OCI-M1 (cell line): ENCODE measurements at regions not wholly inside any gene's neighbourhood (a gene's known extent, or its start where the extent isn't known, plus 50 kb on each side); places are given as distances from the start of the nearest gene placed in this dataset.

Experiments used
- DNase-seq: peaks from one replicate; lab custom pipeline; 2025; lab: John Stamatoyannopoulos, UW

DNA sequence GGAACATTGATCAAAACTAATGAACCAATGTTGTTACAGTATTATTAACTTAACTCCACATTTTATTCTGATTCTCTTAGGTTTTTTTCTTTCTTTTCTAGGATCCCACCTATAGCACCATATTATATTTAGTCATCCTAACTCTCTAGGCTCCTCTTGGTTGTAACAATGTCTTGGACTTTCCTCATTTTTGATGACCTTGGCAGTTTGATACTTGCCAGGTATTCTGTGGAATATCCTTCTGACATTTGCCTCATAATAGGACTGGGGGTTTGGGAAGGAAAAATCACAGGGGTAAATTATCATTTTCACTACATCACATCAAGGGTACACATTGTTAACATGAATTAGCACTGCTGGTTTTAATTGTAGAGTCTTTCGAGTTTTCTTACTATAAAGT, 851.6 kb upstream of the SOX9 start:
- no peak for DNase-seq

DNA sequence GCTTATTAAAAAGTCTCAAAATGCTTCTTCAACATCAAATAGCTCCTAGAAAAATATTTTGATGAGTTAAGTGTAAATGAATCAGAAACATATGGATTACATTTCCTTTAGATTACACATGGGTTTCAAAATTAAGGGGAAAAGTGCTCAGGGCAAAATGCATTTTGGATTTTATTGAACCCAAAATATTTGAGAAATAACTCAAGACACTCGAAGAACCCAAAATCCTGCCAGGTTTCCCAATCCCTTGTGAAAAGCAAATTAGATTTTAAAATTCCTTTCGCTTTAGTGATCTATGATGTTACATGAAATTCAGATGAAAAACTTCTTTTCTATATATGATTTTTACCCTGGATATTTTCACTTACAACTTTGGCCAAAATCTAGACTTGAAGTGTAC, 847.4 kb upstream of the SOX9 start:
- DNase-seq = no peak

DNA sequence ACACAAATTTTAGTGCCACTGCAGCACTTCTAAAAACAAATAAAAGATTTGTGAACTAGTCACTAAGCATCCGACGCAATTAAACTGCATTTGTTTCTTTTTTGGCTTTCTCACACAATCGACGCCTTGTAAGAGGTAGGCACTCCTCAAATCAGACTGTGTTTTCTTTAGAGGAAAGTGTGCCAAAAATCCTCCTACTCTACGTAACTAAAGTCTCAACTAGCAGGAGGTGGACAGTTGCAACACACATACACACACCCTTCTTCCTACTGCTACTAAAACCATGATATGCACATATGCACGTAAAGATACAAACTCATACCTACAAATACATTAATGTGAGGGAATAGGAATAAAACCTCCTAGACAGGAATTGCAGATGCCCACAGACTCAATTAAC, 844.7 kb upstream of the SOX9 start:
- no peak for DNase-seq

DNA sequence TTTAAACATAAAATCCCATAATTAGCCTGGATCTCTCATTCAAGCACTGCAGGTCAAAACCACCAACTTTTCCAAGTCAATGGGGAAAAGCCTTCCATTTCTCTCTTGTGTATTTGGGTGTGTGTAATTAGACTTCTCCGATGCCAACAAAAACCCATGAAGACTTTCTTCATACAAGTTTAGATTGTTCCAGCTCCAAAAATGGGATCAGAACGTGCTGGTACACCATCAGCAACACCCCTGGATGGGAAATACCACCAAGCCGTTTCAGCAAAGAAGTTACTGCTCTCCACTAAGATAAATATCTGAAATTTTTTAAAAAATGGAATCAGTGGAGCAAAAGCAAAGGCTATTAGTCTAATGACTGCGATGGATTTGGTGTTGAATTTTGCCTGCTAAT, 837.3 kb upstream of the SOX9 start:
- no peak for DNase-seq

- no peak for DNase-seq
Observed at GRCh38 chr17:71284032-71284755, 836.6 kb upstream of the SOX9 start.

- no peak for DNase-seq
Observed at GRCh38 chr17:71286625-71287024, 834.2 kb upstream of the SOX9 start.

DNA sequence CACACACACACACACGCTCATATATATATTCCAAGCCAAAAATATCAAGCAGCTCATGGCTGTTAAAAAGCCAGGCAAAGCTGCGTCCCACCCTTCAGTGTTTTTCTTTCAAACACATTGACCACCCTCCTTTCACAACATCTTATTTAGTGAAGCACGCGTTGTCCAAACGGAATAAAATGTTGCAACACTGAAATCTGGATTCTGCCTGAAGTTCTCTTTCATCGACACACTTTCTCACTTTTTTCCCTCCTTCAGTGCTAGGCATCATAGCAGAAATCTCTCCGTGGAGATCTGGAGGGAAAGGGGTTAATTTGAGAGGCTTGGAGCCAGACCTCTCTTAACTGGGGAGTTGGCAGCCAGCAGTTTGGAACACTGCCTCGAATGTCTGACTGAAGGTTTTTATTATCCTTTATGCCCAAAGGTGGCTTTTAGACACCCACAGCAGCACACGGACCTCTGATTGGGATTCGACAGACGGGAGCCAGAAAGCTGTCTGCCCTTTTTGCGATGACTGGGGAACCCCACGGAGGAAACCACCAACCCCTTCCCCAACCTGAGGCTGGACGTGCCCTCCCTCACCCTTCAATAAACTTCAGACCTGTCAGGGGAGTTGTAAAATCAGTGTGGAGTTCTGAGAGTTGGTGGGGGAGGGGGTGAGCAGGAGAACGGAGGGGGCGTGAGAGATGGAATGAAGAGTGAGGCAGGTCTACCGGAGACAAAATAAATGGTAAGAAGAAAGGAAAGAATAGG, 833.6 kb upstream of the SOX9 start:
- DNase-seq = no peak

GRCh38 chr17:71292006-71292405, 828.8 kb upstream of the SOX9 start:
- DNase-seq = no peak

GRCh38 chr17:71296005-71296404, 824.8 kb upstream of the SOX9 start:
- no peak for DNase-seq

DNA sequence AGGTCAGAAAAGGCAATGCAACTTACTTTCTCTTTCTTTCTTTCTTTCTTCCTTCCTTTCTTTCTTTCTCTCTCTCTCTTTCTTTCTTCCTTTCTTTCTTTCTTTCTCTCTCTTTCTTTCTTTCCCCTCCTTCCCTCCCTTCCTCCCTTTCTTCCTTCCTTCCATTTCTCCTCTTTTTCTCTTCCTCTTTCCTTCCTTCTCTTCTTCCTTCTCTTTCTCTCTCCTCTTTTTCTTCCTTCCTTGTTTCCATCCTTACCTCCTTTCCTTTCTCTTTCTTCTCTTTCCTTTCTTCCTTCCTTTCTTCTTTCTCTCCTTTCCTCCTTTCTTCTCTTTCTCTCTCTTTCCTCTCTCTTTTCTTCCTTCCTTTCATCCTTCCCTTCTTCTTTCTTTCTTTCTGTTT, 819.8 kb upstream of the SOX9 start:
- no peak for DNase-seq

DNA sequence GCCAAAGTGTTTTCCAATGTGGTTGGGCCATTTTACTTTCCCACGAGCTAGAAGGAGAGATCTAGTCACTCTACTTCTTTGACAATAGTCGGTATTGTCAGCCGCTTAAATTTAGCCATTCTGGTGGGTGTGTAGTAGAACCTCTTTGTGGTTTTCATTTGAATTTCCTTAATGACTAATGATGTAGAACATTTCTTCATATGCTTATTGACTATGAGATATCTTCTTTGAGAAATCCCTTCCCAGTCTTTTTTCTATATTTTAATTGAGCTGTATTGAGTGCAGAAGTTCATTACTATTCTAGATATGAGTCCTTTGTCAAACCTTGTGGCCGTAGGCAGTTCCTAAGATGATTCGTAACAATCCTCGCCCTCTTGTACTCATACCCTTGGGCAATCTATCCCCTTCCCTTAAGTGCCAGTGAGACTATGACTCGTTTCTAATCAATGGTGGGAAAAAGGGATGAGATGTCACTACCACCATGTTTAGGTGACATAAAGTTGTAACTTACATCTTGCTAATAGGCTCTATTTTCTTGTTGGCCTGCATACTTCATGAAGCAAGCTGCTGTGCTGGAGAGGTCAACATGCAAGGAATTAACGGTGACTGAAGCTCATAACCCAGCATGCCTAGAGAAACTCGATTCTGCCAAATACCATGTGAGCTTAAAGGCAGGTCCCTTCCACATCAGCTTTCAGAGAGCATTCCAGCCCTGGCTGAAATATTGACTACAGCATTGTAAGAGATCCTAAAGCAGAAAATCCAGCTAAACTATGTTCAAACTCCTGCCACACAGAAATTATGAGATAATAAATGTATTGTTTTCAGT, 817.9 kb upstream of the SOX9 start:
- no peak for DNase-seq

- DNase-seq = no peak
Observed at GRCh38 chr17:71304498-71305158, 816.2 kb upstream of the SOX9 start.

DNA sequence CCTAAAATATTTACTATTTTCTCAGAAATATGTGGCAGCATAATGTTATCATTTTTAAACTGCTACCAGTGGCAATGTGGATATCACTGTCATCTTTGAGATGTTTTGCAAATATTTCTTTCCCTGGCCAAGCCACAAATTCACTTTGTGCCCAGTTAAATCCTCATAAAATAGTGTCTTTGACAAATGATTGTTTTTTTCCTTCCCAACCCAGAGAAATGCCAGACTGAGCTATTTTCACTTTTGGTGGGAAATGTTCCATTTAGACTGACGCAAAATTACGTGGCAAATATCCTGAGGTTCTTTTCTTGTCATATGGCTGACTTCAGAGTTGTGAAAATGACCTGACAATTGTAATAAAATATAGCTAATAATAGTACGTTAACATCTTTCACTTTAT, 807.0 kb upstream of the SOX9 start:
- no peak for DNase-seq

DNA sequence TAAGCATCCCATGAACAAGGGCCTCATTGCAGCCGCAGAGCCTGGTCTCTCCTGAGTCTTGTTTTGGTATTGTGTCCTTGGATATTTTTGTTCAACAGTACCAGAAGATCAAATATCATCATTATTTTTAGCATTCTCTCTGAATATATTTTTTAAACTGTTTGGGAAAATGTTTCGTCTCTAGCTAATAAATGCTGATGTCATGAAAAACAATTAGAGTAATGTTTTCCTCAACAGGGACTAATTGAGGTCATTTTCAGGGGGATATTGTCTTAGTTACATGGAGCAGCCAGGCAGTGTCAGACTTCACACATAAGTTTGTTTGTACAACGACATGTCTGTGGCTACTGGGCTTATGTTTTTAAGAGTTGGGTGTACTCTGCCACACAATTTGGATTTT, 805.3 kb upstream of the SOX9 start:
- no peak for DNase-seq

- DNase-seq = no peak
Observed at GRCh38 chr17:71316176-71316897, 804.5 kb upstream of the SOX9 start.

DNA sequence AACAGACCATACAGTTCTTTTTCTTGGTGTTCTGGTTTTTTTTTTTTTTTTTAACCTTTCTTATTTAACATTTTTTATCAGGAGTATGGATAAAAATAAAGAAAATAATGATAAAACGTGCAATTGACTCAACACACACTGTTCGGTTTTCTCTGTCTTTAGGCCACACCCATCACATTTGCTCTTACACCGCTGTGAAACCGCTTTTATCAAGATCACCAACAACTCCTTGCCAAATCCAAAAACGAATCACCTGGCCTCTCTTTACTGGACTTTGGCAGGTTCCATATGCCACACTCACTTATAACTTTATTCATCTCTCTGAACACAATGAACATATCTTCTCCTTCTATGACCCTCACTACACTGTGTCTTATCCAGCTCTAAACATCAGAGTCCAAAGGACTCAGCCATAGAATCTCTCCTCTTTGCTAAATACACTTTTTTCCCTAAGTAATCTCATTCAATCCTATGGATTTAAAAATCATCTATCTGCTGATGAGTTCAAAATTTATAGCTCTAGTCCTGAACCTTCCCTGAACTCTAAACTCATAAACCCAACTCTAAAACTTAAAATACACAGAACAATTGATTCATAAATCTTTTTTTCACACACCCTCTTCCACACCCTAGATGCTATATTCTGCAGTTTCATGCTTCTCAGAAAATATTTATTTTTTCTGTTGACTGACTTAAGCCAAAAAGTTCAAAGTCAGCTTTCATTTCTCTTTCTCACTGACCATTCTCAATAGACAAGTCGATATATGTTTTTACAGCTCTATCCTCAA, 800.6 kb upstream of the SOX9 start:
- no peak for DNase-seq

DNA sequence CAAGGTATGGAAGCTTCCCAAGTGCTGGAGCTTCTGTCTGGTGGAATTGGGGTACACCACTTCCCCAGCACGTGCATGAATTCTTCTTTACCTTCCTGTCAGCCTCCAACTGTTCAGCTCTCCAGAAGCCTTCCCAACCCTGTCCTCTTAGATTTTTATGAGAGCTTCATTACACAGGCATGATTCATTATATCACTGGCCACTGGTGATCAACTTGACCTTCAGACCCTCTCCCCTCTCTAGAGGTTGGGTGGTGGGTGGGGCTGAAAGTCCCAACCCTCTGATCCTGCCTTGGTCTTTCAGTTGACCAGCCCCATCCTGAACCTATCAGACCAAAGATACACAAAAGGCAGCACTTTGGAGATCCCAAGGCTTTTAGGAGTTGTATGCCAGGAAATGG, 795.7 kb upstream of the SOX9 start:
- DNase-seq = no peak

DNA sequence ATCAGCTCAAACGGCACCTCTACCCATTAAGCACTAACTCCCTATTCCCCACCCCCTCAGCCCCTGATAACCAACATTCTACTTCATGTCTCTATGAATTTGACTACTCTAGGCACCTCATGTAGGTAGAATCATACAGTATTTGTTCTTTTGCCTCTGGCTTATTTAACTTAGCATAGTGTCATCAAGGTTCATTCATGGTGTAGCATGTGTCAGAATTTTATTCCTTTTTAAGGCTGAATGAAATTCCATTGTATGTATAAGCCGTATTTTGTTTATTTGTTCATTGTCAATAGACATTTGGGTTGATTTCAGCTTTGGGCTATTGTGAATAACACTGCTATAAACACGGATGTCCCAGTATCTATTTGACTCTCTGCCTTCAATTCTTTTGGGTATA, 794.9 kb upstream of the SOX9 start:
- DNase-seq = no peak

DNA sequence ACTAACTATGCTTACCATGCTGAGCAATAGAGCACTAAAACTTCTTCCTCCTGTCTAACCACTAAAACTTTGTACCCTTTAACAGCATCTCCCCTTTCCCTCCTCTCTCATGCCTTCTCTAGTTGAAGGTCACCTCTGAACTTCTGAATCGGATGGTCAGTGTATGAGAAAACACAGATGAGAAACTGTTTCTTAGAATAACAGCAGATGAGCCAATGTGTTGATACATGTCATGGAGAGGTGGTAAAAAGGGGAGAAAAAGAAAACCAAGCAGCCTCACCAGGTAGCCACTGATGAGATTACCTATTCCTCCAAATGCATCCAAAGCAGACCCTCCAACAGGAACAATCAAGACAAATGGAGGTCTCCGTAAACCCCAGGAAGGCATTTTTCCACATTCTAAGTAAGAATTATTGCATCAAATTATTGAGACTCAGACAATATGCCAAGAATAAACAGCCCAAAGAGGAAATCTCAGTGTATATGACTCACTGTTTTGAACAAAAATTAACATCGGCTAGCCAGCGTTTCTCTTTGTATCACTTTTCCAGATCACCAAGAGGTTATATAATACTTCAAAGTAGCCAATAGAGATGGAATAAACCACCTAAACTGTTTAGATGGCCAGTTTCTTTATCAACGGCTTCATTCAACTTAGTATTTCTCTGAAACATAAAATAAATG, 793.3 kb upstream of the SOX9 start:
- no peak for DNase-seq
